ENCODE measurements at regions not wholly inside any gene's neighbourhood (a gene's known extent, or its start where the extent isn't known, plus 50 kb on each side); places are given as distances from the start of the nearest gene placed in this dataset.

- H3K23ac ChIP-seq (ENCODE audit: low read length): no peak overlapping the region
- H2BK5ac ChIP-seq (ENCODE audit: low read depth, low read length, poor library complexity): no peak overlapping the region
- no peak overlapping the region for H3K18ac ChIP-seq (ENCODE audit: low read length)
- no peaks in the 10 kb centered on the region for H3K36me3 ChIP-seq (ENCODE audit: control insufficient read depth in 1 of 2, insufficient read depth in 2 of 2, low read length in 2 of 2)
- no peak overlapping the region for H3K4me2 ChIP-seq (ENCODE audit: low read length)
- H3K9me3 ChIP-seq (ENCODE audit: insufficient read depth, low read depth, low read length): no peaks in the 10 kb centered on the region
- H2AK5ac ChIP-seq (ENCODE audit: low read length): no peak overlapping the region
- H3K14ac ChIP-seq (ENCODE audit: low read length): no peak overlapping the region
- H3K4me1 ChIP-seq (ENCODE audit: control insufficient read depth in 1 of 2, insufficient read depth in 2 of 2, low read length in 2 of 2): peaks cover 0 to 3% of the 10 kb centered on the region in 2 experiments
- H3K27me3 ChIP-seq (ENCODE audit: insufficient read depth, low read length): no peaks in the 10 kb centered on the region
- no peak overlapping the region for H3K4me3 ChIP-seq (ENCODE audit: low read depth, low read length)
- H2BK120ac ChIP-seq (ENCODE audit: insufficient read depth, low read length, poor library complexity): no peak overlapping the region
- no peak overlapping the region for H2AFZ ChIP-seq (ENCODE audit: insufficient read depth, low read length, poor library complexity)
- no peak overlapping the region for H3K27ac ChIP-seq (ENCODE audit: low read depth, low read length)
- H4K8ac ChIP-seq (ENCODE audit: low read depth, low read length): no peak overlapping the region
- peak overlapping the region; percentile 52 for H2BK12ac ChIP-seq (ENCODE audit: low read length)
- H3K9ac ChIP-seq (ENCODE audit: low read length): no peak overlapping the region
- no peak overlapping the region for H4K12ac ChIP-seq (ENCODE audit: low read depth, low read length)
- peaks cover 4% of the 10 kb centered on the region for H3K79me1 ChIP-seq (ENCODE audit: low read length)
- no CpG with 5 or more reads among the region's 2 CpGs for WGBS (ENCODE audit: extremely low coverage, insufficient coverage, insufficient read length)
- DNase-seq: no peak
- no peaks in the 10 kb centered on the region for H3K79me2 ChIP-seq (ENCODE audit: control insufficient read depth, insufficient read depth, low read length, poor library complexity)
- H3K4ac ChIP-seq (ENCODE audit: low read depth, low read length): no peak overlapping the region
- H4K91ac ChIP-seq (ENCODE audit: low read depth, low read length): peak overlapping the region; percentile 49
Observed at GRCh38 chr2:195495351-195495750, 161.7 kb upstream of the SLC39A10 start.

GRCh38 chr2:195494451-195494850 lies 162.6 kb upstream of the SLC39A10 start:
- H3K27ac ChIP-seq (ENCODE audit: low read depth, low read length): no peak overlapping the region
- no peak overlapping the region for H3K4me2 ChIP-seq (ENCODE audit: low read length)
- no peak overlapping the region for H3K23ac ChIP-seq (ENCODE audit: low read length)
- no peaks in the 10 kb centered on the region for H3K27me3 ChIP-seq (ENCODE audit: insufficient read depth, low read length)
- H3K4ac ChIP-seq (ENCODE audit: low read depth, low read length): no peak overlapping the region
- H3K36me3 ChIP-seq (ENCODE audit: control insufficient read depth in 1 of 2, insufficient read depth in 2 of 2, low read length in 2 of 2): no peaks in the 10 kb centered on the region
- no CpG with 5 or more reads among the region's 2 CpGs for WGBS (ENCODE audit: extremely low coverage, insufficient coverage, insufficient read length)
- H2AFZ ChIP-seq (ENCODE audit: insufficient read depth, low read length, poor library complexity): no peak overlapping the region
- H3K79me2 ChIP-seq (ENCODE audit: control insufficient read depth, insufficient read depth, low read length, poor library complexity): no peaks in the 10 kb centered on the region
- H4K8ac ChIP-seq (ENCODE audit: low read depth, low read length): no peak overlapping the region
- no peak overlapping the region for H4K91ac ChIP-seq (ENCODE audit: low read depth, low read length)
- peaks cover 0 to 3% of the 10 kb centered on the region in 2 experiments for H3K4me1 ChIP-seq (ENCODE audit: control insufficient read depth in 1 of 2, insufficient read depth in 2 of 2, low read length in 2 of 2)
- H4K12ac ChIP-seq (ENCODE audit: low read depth, low read length): no peak overlapping the region
- peaks cover 6% of the 10 kb centered on the region for H3K79me1 ChIP-seq (ENCODE audit: low read length)
- H2BK12ac ChIP-seq (ENCODE audit: low read length): no peak overlapping the region
- no peak overlapping the region for H3K9ac ChIP-seq (ENCODE audit: low read length)
- no peak overlapping the region for H2BK5ac ChIP-seq (ENCODE audit: low read depth, low read length, poor library complexity)
- H2BK120ac ChIP-seq (ENCODE audit: insufficient read depth, low read length, poor library complexity): no peak overlapping the region
- no peak overlapping the region for H3K18ac ChIP-seq (ENCODE audit: low read length)
- H3K4me3 ChIP-seq (ENCODE audit: low read depth, low read length): no peak overlapping the region
- H3K14ac ChIP-seq (ENCODE audit: low read length): no peak overlapping the region
- no peaks in the 10 kb centered on the region for H3K9me3 ChIP-seq (ENCODE audit: insufficient read depth, low read depth, low read length)
- no peak overlapping the region for H2AK5ac ChIP-seq (ENCODE audit: low read length)
- DNase-seq: no peak

DNA sequence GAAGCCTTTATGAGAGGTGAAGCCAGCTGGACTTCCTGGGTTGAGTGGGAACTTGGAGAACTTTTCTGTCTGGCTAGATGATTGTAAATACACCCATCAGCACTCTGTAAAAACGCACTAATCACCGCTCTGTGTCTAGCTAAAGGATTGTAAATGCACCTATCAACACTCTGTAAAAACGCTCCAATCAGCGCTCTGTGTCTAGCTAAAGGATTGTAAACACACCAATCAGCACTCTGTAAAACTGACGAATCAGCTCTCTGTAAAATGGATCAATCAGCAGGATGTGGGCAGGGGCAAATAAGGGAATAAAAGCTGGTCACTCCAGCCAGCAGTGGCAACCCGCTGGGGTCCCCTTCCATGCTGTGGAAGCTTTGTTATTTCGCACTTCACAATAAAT lies 163.6 kb upstream of the SLC39A10 start:
- no peak overlapping the region for H2AFZ ChIP-seq (ENCODE audit: insufficient read depth, low read length, poor library complexity)

GRCh38 chr2:195490319-195490718 lies 166.7 kb upstream of the SLC39A10 start:
- Histone ChIP-seq H4K8ac (ENCODE audit: low read depth, low read length) (no peak overlapping the region), H2AK5ac (ENCODE audit: low read length) (no peak overlapping the region), H3K27ac (ENCODE audit: low read depth, low read length) (no peak overlapping the region), H3K79me2 (ENCODE audit: control insufficient read depth, insufficient read depth, low read length, poor library complexity) (no peaks in the 10 kb centered on the region), H3K36me3 (ENCODE audit: control insufficient read depth in 1 of 2, insufficient read depth in 2 of 2, low read length in 2 of 2) (no peaks in the 10 kb centered on the region), H3K18ac (ENCODE audit: low read length) (no peak overlapping the region), H2BK12ac (ENCODE audit: low read length) (no peak overlapping the region), H3K27me3 (ENCODE audit: insufficient read depth, low read length) (no peaks in the 10 kb centered on the region), H3K4ac (ENCODE audit: low read depth, low read length) (no peak overlapping the region), H3K9ac (ENCODE audit: low read length) (no peak overlapping the region), H2BK120ac (ENCODE audit: insufficient read depth, low read length, poor library complexity) (no peak overlapping the region), H3K4me1 (ENCODE audit: control insufficient read depth in 1 of 2, insufficient read depth in 2 of 2, low read length in 2 of 2) (peaks cover 0 to 3% of the 10 kb centered on the region in 2 experiments), H3K14ac (ENCODE audit: low read length) (no peak overlapping the region), H3K23ac (ENCODE audit: low read length) (no peak overlapping the region), H3K9me3 (ENCODE audit: insufficient read depth, low read depth, low read length) (no peaks in the 10 kb centered on the region), H3K4me2 (ENCODE audit: low read length) (no peak overlapping the region), H3K4me3 (ENCODE audit: low read depth, low read length) (no peak overlapping the region), H2BK5ac (ENCODE audit: low read depth, low read length, poor library complexity) (no peak overlapping the region), H2AFZ (ENCODE audit: insufficient read depth, low read length, poor library complexity) (no peak overlapping the region), H4K91ac (ENCODE audit: low read depth, low read length) (no peak overlapping the region), H4K12ac (ENCODE audit: low read depth, low read length) (no peak overlapping the region), H3K79me1 (ENCODE audit: low read length) (peaks cover 5% of the 10 kb centered on the region)
- DNase-seq: no peak
- WGBS (ENCODE audit: extremely low coverage, insufficient coverage, insufficient read length): no CpG with 5 or more reads among the region's 2 CpGs

More for the DNA sequence above, 163.6 kb upstream of the SLC39A10 start:
- H3K4me2 ChIP-seq (ENCODE audit: low read length): no peak overlapping the region
- no peak overlapping the region for H3K27ac ChIP-seq (ENCODE audit: low read depth, low read length)
- WGBS (ENCODE audit: extremely low coverage, insufficient coverage, insufficient read length): no CpG with 5 or more reads among the region's 7 CpGs
- H2BK120ac ChIP-seq (ENCODE audit: insufficient read depth, low read length, poor library complexity): no peak overlapping the region
- no peak overlapping the region for H3K18ac ChIP-seq (ENCODE audit: low read length)
- no peak overlapping the region for H3K23ac ChIP-seq (ENCODE audit: low read length)
- H2BK12ac ChIP-seq (ENCODE audit: low read length): no peak overlapping the region
- no peaks in the 10 kb centered on the region for H3K9me3 ChIP-seq (ENCODE audit: insufficient read depth, low read depth, low read length)
- H4K8ac ChIP-seq (ENCODE audit: low read depth, low read length): no peak overlapping the region
- H3K9ac ChIP-seq (ENCODE audit: low read length): no peak overlapping the region
- H3K4me1 ChIP-seq (ENCODE audit: control insufficient read depth in 1 of 2, insufficient read depth in 2 of 2, low read length in 2 of 2): peaks cover 0 to 3% of the 10 kb centered on the region in 2 experiments
- peaks cover 6% of the 10 kb centered on the region for H3K79me1 ChIP-seq (ENCODE audit: low read length)
- H3K4me3 ChIP-seq (ENCODE audit: low read depth, low read length): no peak overlapping the region
- no peak overlapping the region for H2AK5ac ChIP-seq (ENCODE audit: low read length)
- no peaks in the 10 kb centered on the region for H3K79me2 ChIP-seq (ENCODE audit: control insufficient read depth, insufficient read depth, low read length, poor library complexity)
- no peaks in the 10 kb centered on the region for H3K27me3 ChIP-seq (ENCODE audit: insufficient read depth, low read length)
- no peak overlapping the region for H4K91ac ChIP-seq (ENCODE audit: low read depth, low read length)
- H2BK5ac ChIP-seq (ENCODE audit: low read depth, low read length, poor library complexity): no peak overlapping the region
- DNase-seq: no peak
- H3K4ac ChIP-seq (ENCODE audit: low read depth, low read length): no peak overlapping the region
- H3K36me3 ChIP-seq (ENCODE audit: control insufficient read depth in 1 of 2, insufficient read depth in 2 of 2, low read length in 2 of 2): no peaks in the 10 kb centered on the region
- no peak overlapping the region for H4K12ac ChIP-seq (ENCODE audit: low read depth, low read length)
- H3K14ac ChIP-seq (ENCODE audit: low read length): no peak overlapping the region

All from trophoblast cell (in vitro differentiated cells and primary cell).